ENCODE measurements at regions not wholly inside any gene's neighbourhood (a gene's known extent, or its start where the extent isn't known, plus 50 kb on each side); places are given as distances from the start of the nearest gene placed in this dataset.

DNA sequence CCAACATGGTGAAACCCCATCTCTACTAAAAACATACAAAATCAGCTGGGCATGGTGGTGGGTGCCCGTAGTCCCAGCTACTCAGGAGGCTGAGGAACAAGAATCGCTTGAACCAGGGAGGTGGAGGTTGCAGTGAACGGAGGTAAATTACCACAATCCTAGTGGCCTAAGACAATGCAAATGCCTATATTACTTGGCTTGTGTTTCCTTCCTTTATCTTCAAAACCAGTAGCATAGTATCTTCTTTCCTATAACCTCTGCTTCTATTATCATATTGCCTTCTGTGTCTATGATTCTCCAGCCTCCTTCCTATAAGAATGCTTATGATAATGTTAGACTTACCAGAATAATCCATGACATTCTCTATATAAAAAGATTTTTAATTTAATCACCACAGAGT, 156.2 kb upstream of the RGS18 start:
- Histone ChIP-seq H3K9ac (ENCODE audit: extremely low read depth, insufficient read length, low read length) (no peak overlapping the region), H4K20me1 (ENCODE audit: control insufficient read depth, insufficient read depth, insufficient read length) (no peaks in the 10 kb centered on the region), H3K4me2 (ENCODE audit: insufficient read depth, insufficient read length, low read length) (no peak overlapping the region), H2AFZ (ENCODE audit: low read length) (no peak overlapping the region), H2AK5ac (ENCODE audit: insufficient read length, low read length) (no peak overlapping the region), H2BK20ac (ENCODE audit: low read depth, low read length, poor library complexity, severe bottlenecking) (no peak overlapping the region), H2BK12ac (ENCODE audit: insufficient read length, low read depth, low read length) (no peak overlapping the region), H3K9me3 (ENCODE audit: control insufficient read depth, low read depth, low read length) (no peaks in the 10 kb centered on the region), H3K4ac (ENCODE audit: low read depth, low read length) (no peak overlapping the region), H3K23ac (ENCODE audit: insufficient read length, low read depth, low read length) (no peak overlapping the region), H3K14ac (ENCODE audit: insufficient read depth, low read length) (no peak overlapping the region), H2BK5ac (ENCODE audit: insufficient read length, low read length) (no peak overlapping the region), H3K4me1 (ENCODE audit: insufficient read depth, low read length) (no peaks in the 10 kb centered on the region), H3K79me2 (ENCODE audit: insufficient read depth, low read length) (no peaks in the 10 kb centered on the region), H3K18ac (ENCODE audit: insufficient read length, low read depth, low read length) (no peak overlapping the region), H3K56ac (ENCODE audit: insufficient read length, low read depth, low read length) (no peak overlapping the region), H4K8ac (replicated peaks; ENCODE audit: insufficient read length, low read depth, low read length) (no peak overlapping the region), H3K27ac (ENCODE audit: insufficient read length, low read depth, low read length) (no peak overlapping the region), H2BK120ac (ENCODE audit: low read depth, low read length, poor library complexity, severe bottlenecking) (no peak overlapping the region), H3K23me2 (ENCODE audit: insufficient read length, low read depth, low read length, poor library complexity, severe bottlenecking) (no peaks in the 10 kb centered on the region), H4K91ac (ENCODE audit: insufficient read length, low read depth, low read length) (no peak overlapping the region), H3K27me3 (ENCODE audit: insufficient read depth, low read length) (no peaks in the 10 kb centered on the region), H2BK15ac (ENCODE audit: low read depth, low read length) (no peak overlapping the region), H3K79me1 (ENCODE audit: insufficient read depth, low read depth, low read length, poor library complexity, severe bottlenecking) (no peaks in the 10 kb centered on the region), H3T11ph (ENCODE audit: low read length) (no peak overlapping the region), H4K5ac (ENCODE audit: insufficient read length, low read depth, low read length) (no peak overlapping the region)
- H3K4me3 Mint-ChIP-seq, result no peak overlapping the region
- H3K27ac Mint-ChIP-seq, result no peak overlapping the region
- no CpG with 5 or more reads among the region's 3 CpGs for WGBS (ENCODE audit: extremely low coverage, insufficient read length, low lambda C conversion rate)
- no peaks in the 10 kb centered on the region for H3K36me3 Mint-ChIP-seq (ENCODE audit: insufficient read depth in 1 of 3, low read depth in 3 of 3)
- TF ChIP-seq, protein P1, sequence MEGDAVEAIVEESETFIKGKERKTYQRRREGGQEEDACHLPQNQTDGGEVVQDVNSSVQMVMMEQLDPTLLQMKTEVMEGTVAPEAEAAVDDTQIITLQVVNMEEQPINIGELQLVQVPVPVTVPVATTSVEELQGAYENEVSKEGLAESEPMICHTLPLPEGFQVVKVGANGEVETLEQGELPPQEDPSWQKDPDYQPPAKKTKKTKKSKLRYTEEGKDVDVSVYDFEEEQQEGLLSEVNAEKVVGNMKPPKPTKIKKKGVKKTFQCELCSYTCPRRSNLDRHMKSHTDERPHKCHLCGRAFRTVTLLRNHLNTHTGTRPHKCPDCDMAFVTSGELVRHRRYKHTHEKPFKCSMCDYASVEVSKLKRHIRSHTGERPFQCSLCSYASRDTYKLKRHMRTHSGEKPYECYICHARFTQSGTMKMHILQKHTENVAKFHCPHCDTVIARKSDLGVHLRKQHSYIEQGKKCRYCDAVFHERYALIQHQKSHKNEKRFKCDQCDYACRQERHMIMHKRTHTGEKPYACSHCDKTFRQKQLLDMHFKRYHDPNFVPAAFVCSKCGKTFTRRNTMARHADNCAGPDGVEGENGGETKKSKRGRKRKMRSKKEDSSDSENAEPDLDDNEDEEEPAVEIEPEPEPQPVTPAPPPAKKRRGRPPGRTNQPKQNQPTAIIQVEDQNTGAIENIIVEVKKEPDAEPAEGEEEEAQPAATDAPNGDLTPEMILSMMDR (conservative IDR thresholded peaks at IDR 0.05), result no peak
- no peaks in the 10 kb centered on the region for H3K9me3 Mint-ChIP-seq
- no peaks in the 10 kb centered on the region for H3K4me1 Mint-ChIP-seq
- DNase-seq, result no peak
- H3K27me3 Mint-ChIP-seq (ENCODE audit: low read depth), result no peaks in the 10 kb centered on the region
